ENCODE measurements at regions not wholly inside any gene's neighbourhood (a gene's known extent, or its start where the extent isn't known, plus 50 kb on each side); places are given as distances from the start of the nearest gene placed in this dataset.

GRCh38 chr4:62881901-62882300, 1527.3 kb downstream of the TECRL start:
- no peak for DNase-seq (ENCODE audit: low spot score)

- DNase-seq (ENCODE audit: low spot score), result no peak
Measured at GRCh38 chr4:62881210-62881609, 1528.0 kb downstream of the TECRL start.

GRCh38 chr4:62872856-62873255, 1536.4 kb downstream of the TECRL start:
- DNase-seq (ENCODE audit: low spot score), result no peak

GRCh38 chr4:62871078-62871477, 1538.2 kb downstream of the TECRL start:
- no peak for DNase-seq (ENCODE audit: low spot score)

GRCh38 chr4:62870451-62870850, 1538.8 kb downstream of the TECRL start:
- no peak for DNase-seq (ENCODE audit: low spot score)

GRCh38 chr4:62865261-62865660, 1544.0 kb downstream of the TECRL start:
- DNase-seq (ENCODE audit: low spot score), result no peak

- DNase-seq (ENCODE audit: low spot score), result no peak
Measured at GRCh38 chr4:62849696-62850095, 1559.6 kb downstream of the TECRL start.

GRCh38 chr4:62835631-62836030, 1573.6 kb downstream of the TECRL start:
- DNase-seq (ENCODE audit: low spot score), result no peak

GRCh38 chr4:62822306-62822705, 1586.9 kb downstream of the TECRL start:
- no peak for DNase-seq (ENCODE audit: low spot score)

GRCh38 chr4:62816566-62816965, 1592.7 kb downstream of the TECRL start:
- no peak for DNase-seq (ENCODE audit: low spot score)

GRCh38 chr4:62814510-62815047, 1594.7 kb downstream of the TECRL start:
- DNase-seq (ENCODE audit: low spot score), result no peak

GRCh38 chr4:62806816-62807215, 1602.4 kb downstream of the TECRL start:
- no peak for DNase-seq (ENCODE audit: low spot score)

- DNase-seq (ENCODE audit: low spot score), result no peak
Measured at GRCh38 chr4:62804075-62804474, 1603.9 kb downstream of the ADGRL3 start.

- DNase-seq (ENCODE audit: low spot score), result no peak
Measured at GRCh38 chr4:62797221-62797620, 1597.1 kb downstream of the ADGRL3 start.

GRCh38 chr4:62791386-62791785, 1591.3 kb downstream of the ADGRL3 start:
- DNase-seq (ENCODE audit: low spot score), result no peak

- DNase-seq (ENCODE audit: low spot score), result no peak
Measured at GRCh38 chr4:62771983-62772557, 1571.9 kb downstream of the ADGRL3 start.

- no peak for DNase-seq (ENCODE audit: low spot score)
Measured at GRCh38 chr4:62740296-62740695, 1540.2 kb downstream of the ADGRL3 start.

- no peak for DNase-seq (ENCODE audit: low spot score)
Measured at GRCh38 chr4:62717154-62717553, 1517.0 kb downstream of the ADGRL3 start.

GRCh38 chr4:62711575-62711974, 1511.4 kb downstream of the ADGRL3 start:
- DNase-seq (ENCODE audit: low spot score), result no peak

GRCh38 chr4:62709618-62710252, 1509.6 kb downstream of the ADGRL3 start:
- DNase-seq (ENCODE audit: low spot score), result no peak

GRCh38 chr4:62706423-62706822, 1506.3 kb downstream of the ADGRL3 start:
- no peak for DNase-seq (ENCODE audit: low spot score)

- no peak for DNase-seq (ENCODE audit: low spot score)
Measured at GRCh38 chr4:62683799-62684566, 1483.9 kb downstream of the ADGRL3 start.

GRCh38 chr4:62676962-62677361, 1476.8 kb downstream of the ADGRL3 start:
- no peak for DNase-seq (ENCODE audit: low spot score)
